GM21619 (cell line): ENCODE measurements at regions not wholly inside any gene's neighbourhood (a gene's known extent, or its start where the extent isn't known, plus 50 kb on each side); places are given as distances from the start of the nearest gene placed in this dataset.
"Not testable (repeated sequence)": the region's sequence is repeated elsewhere in the genome, so short reads cannot be mapped to it uniquely, and the experiment has no call there.

Experiments used
- ATAC-seq: cut with Tn5 transposase; IDR thresholded peaks from one replicate; pipeline ENCODE4 v1.9.1; 2021; ENCODE audit not compliant: unreplicated experiment

- ATAC-seq, result no peak
These were observed 688.0 kb upstream of the ZWINT start for GRCh38 chr10:57049096-57049495.

GRCh38 chr10:57038531-57038930, 677.5 kb upstream of the ZWINT start:
- ATAC-seq, result no peak

- no peak for ATAC-seq
These were observed 674.3 kb upstream of the ZWINT start for GRCh38 chr10:57035310-57035709.

- ATAC-seq, result not testable (repeated sequence)
These were observed 671.2 kb upstream of the ZWINT start for GRCh38 chr10:57032301-57032700.

GRCh38 chr10:57031346-57031745, 670.3 kb upstream of the ZWINT start:
- ATAC-seq, result no peak

GRCh38 chr10:57026307-57026706, 665.2 kb upstream of the ZWINT start:
- no peak for ATAC-seq

- no peak for ATAC-seq
These were observed 662.6 kb upstream of the ZWINT start for GRCh38 chr10:57023626-57024025.

- no peak for ATAC-seq
These were observed 657.4 kb upstream of the ZWINT start for GRCh38 chr10:57018452-57018851.

- ATAC-seq, result no peak
These were observed 656.4 kb upstream of the ZWINT start for GRCh38 chr10:57017356-57018037.

GRCh38 chr10:57015595-57016318, 654.7 kb upstream of the ZWINT start:
- no peak for ATAC-seq

GRCh38 chr10:57015187-57015586, 654.1 kb upstream of the ZWINT start:
- ATAC-seq, result no peak

- ATAC-seq, result no peak
These were observed 653.7 kb upstream of the ZWINT start for GRCh38 chr10:57014758-57015157.

- no peak for ATAC-seq
These were observed 647.1 kb upstream of the ZWINT start for GRCh38 chr10:57008189-57008588.

GRCh38 chr10:56991591-56992069, 630.6 kb upstream of the ZWINT start:
- ATAC-seq, result no peak

GRCh38 chr10:56975513-56975912, 614.5 kb upstream of the ZWINT start:
- ATAC-seq, result no peak

- ATAC-seq, result no peak
These were observed 612.7 kb upstream of the ZWINT start for GRCh38 chr10:56973766-56974165.

- ATAC-seq, result no peak
These were observed 582.2 kb upstream of the ZWINT start for GRCh38 chr10:56943221-56943755.

GRCh38 chr10:56934515-56934914, 573.5 kb upstream of the ZWINT start:
- ATAC-seq, result no peak

GRCh38 chr10:56928714-56929113, 567.7 kb upstream of the ZWINT start:
- ATAC-seq, result no peak

- ATAC-seq, result no peak
These were observed 566.6 kb upstream of the ZWINT start for GRCh38 chr10:56927701-56928100.

GRCh38 chr10:56920601-56921261, 559.7 kb upstream of the ZWINT start:
- ATAC-seq, result no peak

- no peak for ATAC-seq
These were observed 551.0 kb upstream of the ZWINT start for GRCh38 chr10:56912043-56912442.
